Liver (tissue), 8 donors: ENCODE measurements at regions not wholly inside any gene's neighbourhood (a gene's known extent, or its start where the extent isn't known, plus 50 kb on each side); places are given as distances from the start of the nearest gene placed in this dataset.

Experiments
- DNase-seq: peaks from one replicate; pipeline ENCODE4 v3.0.0-alpha.2; 2017; ENCODE audit warnings: low spot score
- H3K27ac ChIP-seq, 2 donors: one replicate each; pipeline ENCODE4 v1.7.0; 2013; ENCODE audit warnings: inconsistent platforms in 2 of 2, low read length in 2 of 2, control low read depth in 1 of 2, low read depth in 1 of 2, mild to moderate bottlenecking in 1 of 2
- H3K27me3 ChIP-seq, 4 donors: one replicate each; pipeline versions ENCODE4 v1.6.1 to v1.7.0; 2013; ENCODE audit warnings: low read length in 3 of 4, inconsistent platforms in 1 of 4, mild to moderate bottlenecking in 1 of 4, moderate library complexity in 1 of 4; ENCODE audit not compliant: control insufficient read depth in 4 of 4, insufficient read depth in 4 of 4
- H3K36me3 ChIP-seq, 4 donors: one replicate each; pipeline versions ENCODE4 v1.6.1 to v1.7.0; 2013; ENCODE audit warnings: low read length in 3 of 4, mild to moderate bottlenecking in 3 of 4, low read depth in 1 of 4, moderate library complexity in 1 of 4; ENCODE audit not compliant: control insufficient read depth in 4 of 4, insufficient read depth in 3 of 4
- H3K4me1 ChIP-seq, 4 donors: one replicate each; pipeline versions ENCODE4 v1.6.1 to v1.7.0; 2013; ENCODE audit warnings: low read length in 3 of 4, mild to moderate bottlenecking in 3 of 4, moderate library complexity in 1 of 4; ENCODE audit not compliant: control insufficient read depth in 4 of 4, insufficient read depth in 4 of 4
- H3K4me3 ChIP-seq, 3 donors: one replicate each; pipeline versions ENCODE4 v1.6.1 to v1.7.0; 2013; ENCODE audit warnings: low read length in 3 of 3, control low read depth in 1 of 3, low read depth in 1 of 3, mild to moderate bottlenecking in 1 of 3
- H3K9ac ChIP-seq, 2 donors: one replicate each; pipeline ENCODE4 v1.7.0; 2013; ENCODE audit warnings: low read length in 2 of 2, mild to moderate bottlenecking in 2 of 2, moderate library complexity in 2 of 2, control low read depth in 1 of 2, low read depth in 1 of 2
- H3K9me3 ChIP-seq, 4 donors: one replicate each; pipeline versions ENCODE4 v1.6.1 to v1.7.0; 2013; ENCODE audit warnings: low read length in 3 of 4; ENCODE audit not compliant: control insufficient read depth in 4 of 4
- ATF3 ChIP-seq: IDR thresholded peaks from 2 replicates; pipeline ENCODE4 v1.6.1; 2016; ENCODE audit warnings: antibody characterized with exemption
- CTCF ChIP-seq: fragments of 150-350 bp; IDR thresholded peaks from 2 replicates; pipeline ENCODE4 v1.5.1; 2017; ENCODE audit warnings: improper control_type of control experiment, low read depth, low read length; ENCODE audit not compliant: missing input control
- EGR1 ChIP-seq, 2 donors: IDR thresholded peaks; 2 replicates each; pipeline ENCODE4 v1.6.1; 2016 to 2018; ENCODE audit warnings: antibody characterized with exemption in 2 of 2, low read depth in 2 of 2
- FOXA2 ChIP-seq: IDR thresholded peaks from 2 replicates; pipeline ENCODE4 v1.6.1; 2016; ENCODE audit warnings: antibody characterized with exemption
- HNF4A ChIP-seq, 2 donors: conservative IDR thresholded peaks; 2 replicates each; pipeline ENCODE4 v1.6.1; 2016; ENCODE audit warnings: antibody characterized with exemption in 2 of 2, mild to moderate bottlenecking in 2 of 2
- HNF4G ChIP-seq: IDR thresholded peaks from 2 replicates; pipeline ENCODE4 v1.6.1; 2016; ENCODE audit warnings: antibody characterized with exemption
- JUND ChIP-seq, 2 donors: IDR thresholded peaks; 2 replicates each; pipeline ENCODE4 v1.6.1; 2016; ENCODE audit warnings: antibody characterized with exemption in 2 of 2
- NR2F2 ChIP-seq: IDR thresholded peaks from 2 replicates; pipeline ENCODE4 v1.6.1; 2016; ENCODE audit warnings: antibody characterized with exemption
- RAD21 ChIP-seq, 2 donors: IDR thresholded peaks; 2 replicates each; pipeline ENCODE4 v1.6.1; 2016; ENCODE audit warnings: antibody characterized with exemption in 2 of 2, mild to moderate bottlenecking in 2 of 2
- REST ChIP-seq: IDR thresholded peaks from 2 replicates; pipeline ENCODE4 v1.6.1; 2016; ENCODE audit warnings: antibody characterized with exemption, mild to moderate bottlenecking
- RXRA ChIP-seq, 2 donors: IDR thresholded peaks; 2 replicates each; pipeline ENCODE4 v1.6.1; 2017 to 2018; ENCODE audit warnings: antibody characterized with exemption in 2 of 2, mild to moderate bottlenecking in 1 of 2
- SP1 ChIP-seq: IDR thresholded peaks from 2 replicates; pipeline ENCODE4 v1.6.1; 2018; ENCODE audit warnings: antibody characterized with exemption, mild to moderate bottlenecking
- TAF1 ChIP-seq: conservative IDR thresholded peaks from 2 replicates; pipeline ENCODE4 v1.6.1; 2016; ENCODE audit warnings: antibody characterized with exemption, mild to moderate bottlenecking
- WGBS: extraction: QIAGEN DNeasy Blood & Tissue Kit; methylation state at CpG from one replicate; pipeline ENCODE4 v1.1.7; 2013; 5-methylcytosine and 5-hydroxymethylcytosine counted together
- TF ChIP-seq, protein P1 (sequence below): IDR thresholded peaks from 2 replicates; pipeline ENCODE4 v1.6.1; 2016; ENCODE audit warnings: antibody characterized with exemption
- donor health status: healthy.
- donor health status: healthy.
- donor health status: healthy.
- donor health status: healthy.
- donor health status: healthy.

GRCh38 chr5:2690293-2690692 is 61.2 kb downstream of the IRX2 start:
- Histone ChIP-seq H3K36me3 (no peaks in the 10 kb centered on the region), H3K9me3 (peaks cover 0 to 4% (median 0%) of the 10 kb centered on the region in 4 donors), H3K9ac (no peak overlapping the region), H3K27me3 (no peaks in the 10 kb centered on the region), H3K4me3 (no peak overlapping the region), H3K27ac (no peak overlapping the region), H3K4me1 (no peaks in the 10 kb centered on the region)
- no peak for DNase-seq
- WGBS: 77% methylated on average over 6 of the region's 6 CpGs
- no peak for TF ChIP-seq HNF4G
- no peak for TF ChIP-seq FOXA2
- TF ChIP-seq HNF4A (conservative IDR thresholded peaks at IDR 0.05): no peak

- Histone ChIP-seq H3K36me3 (no peaks in the 10 kb centered on the region), H3K9ac (no peak overlapping the region), H3K27ac (no peak overlapping the region), H3K9me3 (peaks cover 0 to 4% (median 0%) of the 10 kb centered on the region in 4 donors), H3K4me3 (no peak overlapping the region), H3K4me1 (no peaks in the 10 kb centered on the region), H3K27me3 (peaks cover 0 to 2% (median 0%) of the 10 kb centered on the region in 4 donors)
- WGBS: 92% methylated on average over 5 of the region's 5 CpGs
- DNase-seq: no peak
- TF ChIP-seq RXRA (IDR thresholded peaks at IDR 0.05): no peak
- no peak for TF ChIP-seq HNF4G
- TF ChIP-seq ATF3: no peak
- TF ChIP-seq EGR1 (IDR thresholded peaks at IDR 0.05; ENCODE audit: low read depth in 2 of 2): no peak
- no peak for TF ChIP-seq REST
- no peak for TF ChIP-seq SP1
- TF ChIP-seq RAD21 (IDR thresholded peaks at IDR 0.05): no peak
- TF ChIP-seq, protein P1, sequence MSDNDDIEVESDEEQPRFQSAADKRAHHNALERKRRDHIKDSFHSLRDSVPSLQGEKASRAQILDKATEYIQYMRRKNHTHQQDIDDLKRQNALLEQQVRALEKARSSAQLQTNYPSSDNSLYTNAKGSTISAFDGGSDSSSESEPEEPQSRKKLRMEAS: no peak
- no peak for TF ChIP-seq FOXA2
These were observed 62.9 kb downstream of the IRX2 start for GRCh38 chr5:2688586-2688985.

DNA sequence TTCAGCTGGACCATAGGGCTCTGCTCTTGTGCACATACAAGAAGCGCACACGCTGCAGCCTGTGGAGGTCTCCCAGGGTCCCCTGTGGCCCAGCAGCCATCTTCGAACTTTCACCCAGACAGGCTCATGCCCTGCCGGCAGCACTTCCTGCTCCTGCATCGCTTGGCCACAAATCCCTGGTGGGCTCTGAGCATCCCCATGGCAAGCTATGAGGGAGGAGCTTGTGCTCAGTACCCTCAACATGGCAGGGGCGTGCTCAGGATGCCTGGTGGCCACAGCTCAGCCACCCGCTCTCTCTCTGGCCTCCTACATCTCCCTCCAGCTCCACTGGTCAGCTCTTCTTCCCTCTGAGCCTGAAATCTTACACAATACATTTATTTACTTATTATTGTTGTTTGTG is 63.7 kb downstream of the IRX2 start:
- 80% methylated on average over 7 of the region's 7 CpGs for WGBS
- Histone ChIP-seq H3K9me3 (peaks cover 0 to 4% (median 0%) of the 10 kb centered on the region in 4 donors), H3K27ac (no peak overlapping the region), H3K27me3 (peaks cover 0 to 2% (median 0%) of the 10 kb centered on the region in 4 donors), H3K4me3 (no peak overlapping the region), H3K36me3 (no peaks in the 10 kb centered on the region), H3K9ac (no peak overlapping the region), H3K4me1 (no peaks in the 10 kb centered on the region)
- no peak for TF ChIP-seq ATF3
- TF ChIP-seq NR2F2: no peak
- TF ChIP-seq TAF1: no peak
- no peak for TF ChIP-seq CTCF
- no peak for TF ChIP-seq JUND (IDR thresholded peaks at IDR 0.05)
- TF ChIP-seq, protein P1: no peak
- no peak for DNase-seq
